ENCODE measurements at regions not wholly inside any gene's neighbourhood (a gene's known extent, or its start where the extent isn't known, plus 50 kb on each side); places are given as distances from the start of the nearest gene placed in this dataset.

DNA sequence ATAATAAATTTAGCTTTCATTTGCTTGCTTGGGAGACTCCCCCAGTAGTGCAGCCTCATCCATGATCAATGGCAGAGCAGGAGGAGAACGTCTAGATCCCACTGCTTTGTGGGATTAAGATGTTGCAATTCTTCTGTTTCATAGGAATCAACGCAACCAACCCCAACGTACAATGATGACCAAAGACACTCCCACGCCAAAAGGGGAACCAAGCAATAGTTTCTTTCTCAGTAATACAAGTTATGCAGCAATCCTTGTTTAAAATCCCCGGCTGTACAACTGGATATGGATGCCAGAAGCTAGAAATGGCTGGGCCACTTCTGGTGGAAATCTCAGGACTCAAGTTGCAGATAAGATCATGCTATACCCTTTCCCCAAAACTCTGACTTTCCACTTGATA is 411.2 kb downstream of the VPS13C start:
- no peak overlapping the region for H3K4me3 ChIP-seq (replicated peaks; ENCODE audit: low read depth, low read length)
- TF ChIP-seq, protein P1, sequence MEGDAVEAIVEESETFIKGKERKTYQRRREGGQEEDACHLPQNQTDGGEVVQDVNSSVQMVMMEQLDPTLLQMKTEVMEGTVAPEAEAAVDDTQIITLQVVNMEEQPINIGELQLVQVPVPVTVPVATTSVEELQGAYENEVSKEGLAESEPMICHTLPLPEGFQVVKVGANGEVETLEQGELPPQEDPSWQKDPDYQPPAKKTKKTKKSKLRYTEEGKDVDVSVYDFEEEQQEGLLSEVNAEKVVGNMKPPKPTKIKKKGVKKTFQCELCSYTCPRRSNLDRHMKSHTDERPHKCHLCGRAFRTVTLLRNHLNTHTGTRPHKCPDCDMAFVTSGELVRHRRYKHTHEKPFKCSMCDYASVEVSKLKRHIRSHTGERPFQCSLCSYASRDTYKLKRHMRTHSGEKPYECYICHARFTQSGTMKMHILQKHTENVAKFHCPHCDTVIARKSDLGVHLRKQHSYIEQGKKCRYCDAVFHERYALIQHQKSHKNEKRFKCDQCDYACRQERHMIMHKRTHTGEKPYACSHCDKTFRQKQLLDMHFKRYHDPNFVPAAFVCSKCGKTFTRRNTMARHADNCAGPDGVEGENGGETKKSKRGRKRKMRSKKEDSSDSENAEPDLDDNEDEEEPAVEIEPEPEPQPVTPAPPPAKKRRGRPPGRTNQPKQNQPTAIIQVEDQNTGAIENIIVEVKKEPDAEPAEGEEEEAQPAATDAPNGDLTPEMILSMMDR (IDR thresholded peaks at IDR 0.05; ENCODE audit: low read depth, low read length, missing control alignments): no peak
- no peak for DNase-seq (ENCODE audit: extremely low read depth, low read depth)

DNA sequence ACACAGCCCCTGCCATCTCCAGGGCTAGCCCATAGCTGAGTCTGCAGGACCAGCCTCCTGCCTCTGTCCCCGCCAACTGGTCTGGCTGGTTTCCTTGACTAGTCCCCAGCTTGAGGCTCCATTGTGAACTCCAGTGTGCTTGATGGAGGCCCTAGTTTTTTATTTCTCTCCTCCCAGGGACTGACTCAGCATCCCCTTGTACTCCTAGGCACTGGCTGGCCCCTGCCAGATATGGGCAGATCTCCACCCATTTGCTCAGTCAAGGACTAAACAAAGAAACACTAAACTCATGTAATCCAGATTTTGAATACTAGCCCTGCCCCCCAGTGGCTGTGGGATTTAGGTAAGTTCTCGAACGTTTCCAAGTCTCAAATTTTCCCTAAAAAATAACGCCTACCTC is 415.4 kb upstream of the RORA start:
- DNase-seq (ENCODE audit: extremely low read depth, low read depth): no peak
- no peak overlapping the region for H3K4me3 ChIP-seq (replicated peaks; ENCODE audit: low read depth, low read length)
- TF ChIP-seq, protein P1 (IDR thresholded peaks at IDR 0.05; ENCODE audit: low read depth, low read length, missing control alignments): no peak

DNA sequence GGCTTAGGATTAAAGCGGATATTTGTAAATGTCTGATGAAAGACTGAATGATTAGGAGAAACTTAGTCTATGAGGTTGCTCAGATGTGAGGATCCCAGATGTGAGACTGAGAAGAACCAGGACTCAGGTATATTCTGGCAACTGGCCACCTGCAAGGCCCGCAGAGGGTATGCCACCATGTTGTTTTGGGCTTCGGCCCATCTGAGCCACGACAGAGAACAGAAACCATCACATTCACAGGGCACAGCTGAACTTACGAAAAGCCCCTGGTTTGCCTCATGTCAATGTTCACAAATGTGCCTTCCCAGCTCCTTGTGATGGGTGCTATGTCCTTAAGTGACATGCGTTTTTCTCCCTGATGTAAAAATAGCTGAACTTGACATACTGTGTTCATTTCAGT is 412.5 kb upstream of the RORA start:
- DNase-seq (ENCODE audit: extremely low read depth, low read depth): no peak
- no peak overlapping the region for H3K4me3 ChIP-seq (replicated peaks; ENCODE audit: low read depth, low read length)
- TF ChIP-seq, protein P1 (IDR thresholded peaks at IDR 0.05; ENCODE audit: low read depth, low read length, missing control alignments): no peak

DNA sequence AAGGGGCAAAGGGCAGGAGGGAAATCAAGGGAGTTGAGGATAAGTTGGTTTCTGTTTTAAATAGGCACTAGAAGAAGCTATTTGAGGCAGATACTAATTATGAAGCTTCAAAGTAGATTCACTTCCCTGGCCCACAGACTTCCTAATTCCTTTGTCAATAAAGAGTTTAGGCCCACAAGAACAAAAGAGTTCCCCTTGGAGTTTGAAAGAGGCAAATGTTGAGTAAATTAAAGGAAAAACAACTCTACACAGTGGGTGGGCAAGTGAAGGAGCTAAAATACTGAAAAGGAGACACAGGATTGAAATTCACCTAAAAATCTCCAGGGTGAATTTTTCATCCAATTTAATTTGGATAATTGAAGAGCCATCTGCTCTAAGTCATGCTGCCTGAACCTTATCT is 411.7 kb upstream of the RORA start:
- no peak overlapping the region for H3K4me3 ChIP-seq (replicated peaks; ENCODE audit: low read depth, low read length)
- DNase-seq (ENCODE audit: extremely low read depth, low read depth): no peak
- TF ChIP-seq, protein P1 (IDR thresholded peaks at IDR 0.05; ENCODE audit: low read depth, low read length, missing control alignments): no peak

DNA sequence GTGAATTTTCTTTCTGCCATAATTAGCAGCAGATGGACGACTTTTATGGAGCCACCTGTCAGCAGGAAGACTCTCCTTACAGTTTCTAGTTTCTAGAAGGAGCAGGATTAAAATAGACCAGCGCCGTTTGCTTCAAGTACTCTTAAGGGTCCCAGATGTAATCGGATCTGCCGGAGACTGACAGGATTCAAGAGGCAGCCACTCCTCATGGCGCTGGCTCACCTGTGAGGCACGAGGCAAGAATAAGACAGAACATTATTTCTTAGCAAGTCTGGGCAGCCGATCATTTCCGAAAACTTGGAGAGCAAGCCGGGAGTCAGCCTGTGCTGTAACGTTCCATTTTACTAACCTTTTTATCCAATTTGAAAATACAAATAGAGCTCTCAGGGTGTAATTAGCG is 410.4 kb upstream of the RORA start:
- DNase-seq (ENCODE audit: extremely low read depth, low read depth): no peak
- no peak overlapping the region for H3K4me3 ChIP-seq (replicated peaks; ENCODE audit: low read depth, low read length)
- TF ChIP-seq, protein P1 (IDR thresholded peaks at IDR 0.05; ENCODE audit: low read depth, low read length, missing control alignments): no peak

DNA sequence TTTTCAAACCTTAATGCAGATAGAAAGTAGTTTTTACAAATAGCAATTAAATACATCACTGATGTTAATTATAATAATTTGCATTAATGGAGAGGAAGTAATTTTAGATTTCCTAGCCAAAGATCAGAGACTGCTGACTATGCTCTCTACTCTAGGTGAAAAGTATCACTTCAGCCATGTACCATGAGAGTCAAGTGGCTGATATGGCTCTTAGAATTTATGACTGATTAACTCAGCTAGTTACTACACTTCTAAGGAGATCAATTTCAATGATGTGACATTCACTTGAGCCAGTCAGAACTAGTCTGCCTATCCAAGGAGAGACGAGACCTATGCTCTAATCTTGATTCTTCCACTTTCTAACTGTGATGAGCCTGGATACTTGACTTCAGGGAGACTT is 405.7 kb upstream of the RORA start:
- TF ChIP-seq, protein P1 (IDR thresholded peaks at IDR 0.05; ENCODE audit: low read depth, low read length, missing control alignments): no peak
- H3K4me3 ChIP-seq (replicated peaks; ENCODE audit: low read depth, low read length): no peak overlapping the region
- DNase-seq (ENCODE audit: extremely low read depth, low read depth): no peak

DNA sequence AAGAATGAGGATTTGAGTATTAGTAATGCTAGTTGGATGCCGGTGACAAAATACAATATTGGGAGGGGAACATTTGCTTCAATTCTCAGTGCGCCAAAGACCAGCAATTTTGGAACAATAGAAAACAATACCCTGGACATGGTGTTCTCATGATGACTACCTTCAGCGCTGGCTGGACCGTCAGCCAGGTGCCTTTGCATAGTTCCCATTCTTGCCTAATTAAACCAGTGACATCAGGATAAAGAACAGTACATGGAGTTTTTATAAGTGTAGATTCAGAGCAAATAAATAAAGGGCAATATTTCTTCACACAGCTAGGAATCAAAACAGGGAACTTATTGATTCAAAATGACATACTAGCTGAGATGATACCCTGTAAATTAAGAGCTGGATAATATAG is 404.8 kb upstream of the RORA start:
- DNase-seq (ENCODE audit: extremely low read depth, low read depth): no peak
- TF ChIP-seq, protein P1 (IDR thresholded peaks at IDR 0.05; ENCODE audit: low read depth, low read length, missing control alignments): no peak
- no peak overlapping the region for H3K4me3 ChIP-seq (replicated peaks; ENCODE audit: low read depth, low read length)

All from HFF-Myc (cell line).